IMR-90 (cell line): ENCODE measurements at regions not wholly inside any gene's neighbourhood (a gene's known extent, or its start where the extent isn't known, plus 50 kb on each side); places are given as distances from the start of the nearest gene placed in this dataset.

Source experiments
- ATAC-seq: fragments of 200-7000 bp; cut with Tn5 transposase; 2 replicates; pipeline ENCODE4 v1.9.1; 2020; ENCODE audit warnings: low read depth, mild to moderate bottlenecking, moderate library complexity
- BruUV-seq: library from RNA; stranded (reverse); fragments of 400-500 nt; replicated peaks from 2 replicates; lab custom pipeline; 2021; lab: Mats Ljungman, UMichigan
- CTCF ChIA-PET: fragments of 300-600 bp; formaldehyde crosslinking; extraction: SDS; loops from one replicate; lab custom pipeline; 2021; ENCODE audit warnings: antibody characterized with exemption; lab: Yijun Ruan, JAX
- POLR2A ChIA-PET: fragments of 300-600 bp; sonication (Branson Sonifier 250); formaldehyde crosslinking; loops from one replicate; lab custom pipeline; 2022; ENCODE audit warnings: antibody characterized with exemption; ENCODE audit not compliant: unreplicated experiment; lab: Charles Lee
- DNase-seq: peaks from one replicate; pipeline ENCODE4 v3.0.0; 2013
- H2AFZ ChIP-seq: replicated peaks from 2 replicates; pipeline ENCODE3; 2013; ENCODE audit warnings: low read length, mild to moderate bottlenecking; ENCODE audit not compliant: poor library complexity
- H2AK5ac ChIP-seq: 2 replicates; pipeline ENCODE4 v1.6.1; 2013; ENCODE audit warnings: low read depth, low read length, inconsistent platforms
- H2AK9ac ChIP-seq: replicated peaks from 2 replicates; pipeline ENCODE3; 2013; ENCODE audit warnings: mild to moderate bottlenecking, low read depth, low read length, moderate library complexity; ENCODE audit not compliant: poor library complexity
- H2BK120ac ChIP-seq: 2 replicates; pipeline ENCODE4 v1.6.1; 2013; ENCODE audit warnings: low read depth, low read length, inconsistent platforms
- H2BK15ac ChIP-seq: 3 replicates; pipeline ENCODE4 v1.6.1; 2013; ENCODE audit warnings: low read depth, low read length, inconsistent platforms
- H2BK20ac ChIP-seq: 2 replicates; pipeline ENCODE4 v1.6.1; 2013; ENCODE audit warnings: low read depth, mild to moderate bottlenecking, inconsistent platforms, low read length, moderate library complexity
- H2BK5ac ChIP-seq: 2 replicates; pipeline ENCODE4 v1.6.1; 2013; ENCODE audit warnings: mild to moderate bottlenecking, low read depth, low read length, inconsistent platforms; ENCODE audit not compliant: poor library complexity, severe bottlenecking
- H3K14ac ChIP-seq: replicated peaks from 2 replicates; pipeline ENCODE4 v1.6.1; 2013; ENCODE audit warnings: low read depth, low read length, inconsistent platforms
- H3K18ac ChIP-seq: 2 replicates; pipeline ENCODE4 v1.6.1; 2013; ENCODE audit warnings: low read depth, low read length, control low read depth
- H3K23ac ChIP-seq: 2 replicates; pipeline ENCODE4 v1.6.1; 2013; ENCODE audit warnings: low read depth, low read length, inconsistent platforms
- H3K27ac ChIP-seq: 2 replicates; pipeline ENCODE4 v1.5.1; 2013; ENCODE audit warnings: mild to moderate bottlenecking, control low read depth, low read length; ENCODE audit not compliant: insufficient read depth
- H3K27me3 ChIP-seq: 2 replicates; pipeline ENCODE4 v1.6.1; 2013; ENCODE audit warnings: low read length; ENCODE audit not compliant: control insufficient read depth, insufficient read depth
- H3K36me3 ChIP-seq: 2 replicates; pipeline ENCODE4 v1.6.1; 2013; ENCODE audit warnings: low read length, mixed read lengths; ENCODE audit not compliant: control insufficient read depth, insufficient read depth
- H3K4ac ChIP-seq: 2 replicates; pipeline ENCODE4 v1.6.1; 2013; ENCODE audit warnings: low read depth, low read length, inconsistent platforms
- H3K4me1 ChIP-seq: 2 replicates; pipeline ENCODE4 v1.6.1; 2013; ENCODE audit warnings: low read length, mixed read lengths; ENCODE audit not compliant: control insufficient read depth, insufficient read depth
- H3K4me2 ChIP-seq: 2 replicates; pipeline ENCODE4 v1.6.1; 2013; ENCODE audit warnings: low read depth, mild to moderate bottlenecking, control low read depth, low read length, moderate library complexity
- H3K4me3 ChIP-seq: 2 replicates; pipeline ENCODE4 v1.5.1; 2013; ENCODE audit warnings: low read depth, mild to moderate bottlenecking, control low read depth, low read length, moderate library complexity; ENCODE audit not compliant: insufficient read depth
- H3K56ac ChIP-seq: 2 replicates; pipeline ENCODE4 v1.6.1; 2013; ENCODE audit warnings: low read length, inconsistent platforms; ENCODE audit not compliant: insufficient read depth; ENCODE audit errors: extremely low read depth
- H3K79me1 ChIP-seq, 2 experiments: 2 replicates each; pipeline ENCODE4 v1.6.1; 2013; ENCODE audit warnings: low read length in 2 of 2, inconsistent platforms in 1 of 2, low read depth in 1 of 2
- H3K9ac ChIP-seq: 2 replicates; pipeline ENCODE4 v1.6.1; 2013; ENCODE audit warnings: low read depth, low read length, control low read depth
- H3K9me1 ChIP-seq: 2 replicates; pipeline ENCODE4 v1.6.1; 2013; ENCODE audit warnings: low read length, inconsistent platforms; ENCODE audit not compliant: insufficient read depth
- H3K9me3 ChIP-seq: 2 replicates; pipeline ENCODE4 v1.6.1; 2013; ENCODE audit warnings: low read length; ENCODE audit not compliant: control insufficient read depth, insufficient read depth
- H4K20me1 ChIP-seq: 2 replicates; pipeline ENCODE4 v1.6.1; 2013; ENCODE audit warnings: low read length, inconsistent platforms; ENCODE audit not compliant: insufficient read depth
- H4K5ac ChIP-seq: 2 replicates; pipeline ENCODE4 v1.6.1; 2013; ENCODE audit warnings: mild to moderate bottlenecking, low read depth, low read length, control low read depth
- H4K8ac ChIP-seq, 2 experiments: 2 replicates each; pipeline ENCODE4 v1.6.1; 2013; ENCODE audit warnings: low read depth in 2 of 2, low read length in 2 of 2, control low read depth in 1 of 2, inconsistent platforms in 1 of 2
- H4K91ac ChIP-seq: 2 replicates; pipeline ENCODE4 v1.6.1; 2013; ENCODE audit warnings: low read depth, low read length, inconsistent platforms; ENCODE audit not compliant: insufficient read depth
- BHLHE40 ChIP-seq: fragments of 150-350 bp; IDR thresholded peaks from 2 replicates; pipeline ENCODE4 v1.6.1; 2016; ENCODE audit warnings: mild to moderate bottlenecking, low read depth, low read length
- CEBPB ChIP-seq: IDR thresholded peaks from 2 replicates; pipeline ENCODE4 v1.6.1; 2012; ENCODE audit warnings: low read depth, low read length, improper control_type of control experiment
- CHD1 ChIP-seq: IDR thresholded peaks from 2 replicates; pipeline ENCODE4 v1.6.1; 2012; ENCODE audit warnings: low read depth, low read length, improper control_type of control experiment
- CTCF ChIP-seq: conservative IDR thresholded peaks from 2 replicates; pipeline ENCODE4 v1.5.1; 2012; ENCODE audit warnings: mild to moderate bottlenecking, low read depth, low read length, improper control_type of control experiment
- ELK1 ChIP-seq: fragments of 150-350 bp; IDR thresholded peaks from 2 replicates; pipeline ENCODE4 v1.6.1; 2016; ENCODE audit warnings: low read depth, mild to moderate bottlenecking, low read length, moderate library complexity, borderline replicate concordance
- FOS ChIP-seq: fragments of 150-350 bp; IDR thresholded peaks from 2 replicates; pipeline ENCODE4 v1.6.1; 2016; ENCODE audit warnings: low read depth, low read length
- MAFK ChIP-seq: IDR thresholded peaks from 2 replicates; pipeline ENCODE4 v1.6.1; 2012; ENCODE audit warnings: low read depth, low read length, improper control_type of control experiment
- MAZ ChIP-seq: IDR thresholded peaks from 2 replicates; pipeline ENCODE4 v1.6.1; 2012; ENCODE audit warnings: low read depth, mild to moderate bottlenecking, low read length, improper control_type of control experiment, moderate library complexity, borderline replicate concordance
- MXI1 ChIP-seq: IDR thresholded peaks from 2 replicates; pipeline ENCODE4 v1.6.1; 2012; ENCODE audit warnings: low read depth, mild to moderate bottlenecking, low read length, moderate library complexity, borderline replicate concordance
- NFE2L2 ChIP-seq: fragments of 150-350 bp; IDR thresholded peaks from 2 replicates; pipeline ENCODE4 v1.6.1; 2016; ENCODE audit warnings: low read depth, mild to moderate bottlenecking, low read length
- POLR2A ChIP-seq: IDR thresholded peaks from 2 replicates; pipeline ENCODE4 v1.6.1; 2012; ENCODE audit warnings: mild to moderate bottlenecking, low read depth, low read length
- RAD21 ChIP-seq: IDR thresholded peaks from 2 replicates; pipeline ENCODE4 v1.6.1; 2012; ENCODE audit warnings: low read length, improper control_type of control experiment
- RCOR1 ChIP-seq: IDR thresholded peaks from 2 replicates; pipeline ENCODE4 v1.6.1; 2012; ENCODE audit warnings: mild to moderate bottlenecking, low read length, improper control_type of control experiment; ENCODE audit not compliant: insufficient replicate concordance
- RFX5 ChIP-seq: IDR thresholded peaks from 2 replicates; pipeline ENCODE4 v1.8.0; 2012; ENCODE audit warnings: low read depth, mild to moderate bottlenecking, low read length, moderate library complexity
- SMC3 ChIP-seq: fragments of 150-350 bp; IDR thresholded peaks from 2 replicates; pipeline ENCODE4 v1.6.1; 2016; ENCODE audit warnings: low read depth, mild to moderate bottlenecking, antibody characterized with exemption, low read length, moderate library complexity
- USF2 ChIP-seq: fragments of 150-350 bp; IDR thresholded peaks from 2 replicates; pipeline ENCODE4 v1.6.1; 2017; ENCODE audit warnings: mild to moderate bottlenecking, antibody characterized with exemption, low read length, low read depth
- WGBS, 2 experiments: methylation state at CpG; one replicate each; pipeline versions ENCODE4 v1.1.5 to v1.1.7; 2013; ENCODE audit warnings: missing lambda C conversion rate in 2 of 2; ENCODE audit not compliant: insufficient read length in 1 of 2; ENCODE audit errors: extremely low coverage in 2 of 2; 5-methylcytosine and 5-hydroxymethylcytosine counted together
- dilution Hi-C: fragments of 300-500 bp; cut with HindIII; formaldehyde crosslinking; loops from one replicate; pipeline ENCODE4 v1.14.3; 2018; ENCODE audit warnings: low sequenced_read_pairs; ENCODE audit not compliant: unreplicated experiment
- in situ Hi-C: fragments of 300-500 bp; cut with MboI; formaldehyde crosslinking; loops from 3 replicates; pipeline ENCODE4 v1.14.3; 2019; ENCODE audit warnings: low sequenced_read_pairs, inconsistent platforms, mixed read lengths
- intact Hi-C: fragments of 100-400 bp; cut with micrococcal nuclease; formaldehyde crosslinking; loops from 2 replicates; pipeline ENCODE4 v1.10.0; 2022

GRCh38 chr13:68676513-68677115, 1431.0 kb upstream of the ATXN8OS start:
- no peaks in the 10 kb centered on the region for H3K36me3 ChIP-seq
- TF ChIP-seq ELK1 = no peak
- no peak for TF ChIP-seq RAD21
- TF ChIP-seq CTCF = no peak
- TF ChIP-seq MXI1 = no peak
- no peak for TF ChIP-seq NFE2L2
- TF ChIP-seq CHD1 = no peak
- TF ChIP-seq MAFK = no peak
- no peak for TF ChIP-seq CEBPB
- TF ChIP-seq FOS = no peak
- no peak for TF ChIP-seq USF2
- TF ChIP-seq BHLHE40 = no peak
- no peak for TF ChIP-seq SMC3
- TF ChIP-seq MAZ = no peak
- TF ChIP-seq RFX5 = no peak
- no peak for TF ChIP-seq POLR2A
- no peak for TF ChIP-seq RCOR1
- no peak overlapping the region for H3K18ac ChIP-seq
- H3K4ac ChIP-seq = no peak overlapping the region
- H3K4me2 ChIP-seq = no peak overlapping the region
- H3K14ac ChIP-seq = no peak overlapping the region
- H3K9me1 ChIP-seq = no peaks in the 10 kb centered on the region
- dilution Hi-C loops = no loop called here
- H3K9ac ChIP-seq = no peak overlapping the region
- in situ Hi-C loops = no loop called here
- ATAC-seq (no peak), DNase-seq (no peak)
- H2BK5ac ChIP-seq = no peak overlapping the region
- H3K79me1 ChIP-seq = no peaks in the 10 kb centered on the region
- no peak overlapping the region for H2AFZ ChIP-seq
- no peaks in the 10 kb centered on the region for H4K20me1 ChIP-seq
- H3K56ac ChIP-seq = no peak overlapping the region
- intact Hi-C loops = no loop called here
- no peak overlapping the region for H4K5ac ChIP-seq
- no peak overlapping the region for H4K91ac ChIP-seq
- no TSS peak for BruUV-seq
- H2BK120ac ChIP-seq = no peak overlapping the region
- H3K4me3 ChIP-seq = no peak overlapping the region
- H3K27me3 ChIP-seq = no peaks in the 10 kb centered on the region
- H2AK5ac ChIP-seq = no peak overlapping the region
- H4K8ac ChIP-seq = no peak overlapping the region
- H2BK15ac ChIP-seq = no peak overlapping the region
- H3K23ac ChIP-seq = no peak overlapping the region
- peaks cover 2% of the 10 kb centered on the region; the same call in 1 of the 2 replicates for H3K9me3 ChIP-seq
- ChIA-PET CTCF (no interaction called here), POLR2A (no interaction called here)
- H2BK20ac ChIP-seq = no peak overlapping the region
- no peak overlapping the region for H2AK9ac ChIP-seq
- WGBS, 2 experiments = no CpG with 5 or more reads among the region's 2 CpGs
- no peak overlapping the region for H3K27ac ChIP-seq
- no peaks in the 10 kb centered on the region for H3K4me1 ChIP-seq
